ENCODE measurements at regions not wholly inside any gene's neighbourhood (a gene's known extent, or its start where the extent isn't known, plus 50 kb on each side); places are given as distances from the start of the nearest gene placed in this dataset.
A peak's percentile ranks its signal among the peaks of the same experiment; 100 is the strongest.

GRCh38 chr10:52566471-52567246 lies 205.9 kb downstream of the MBL2 start:
- TF ChIP-seq CTCF (IDR thresholded peaks at IDR 0.05) (peak in 8 of 12 donors; percentile 6 to 33 (median 19)), POLR2A (IDR thresholded peaks at IDR 0.05) (no peak)
- DNase-seq (no peak), ATAC-seq (no peak)
- Histone ChIP-seq H3K4me1 (no peaks in the 10 kb centered on the region), H3K36me3 (no peaks in the 10 kb centered on the region), H3K27me3 (peaks cover 0 to 3% (median 0%) of the 10 kb centered on the region in 9 donors), H3K27ac (no peak overlapping the region), H3K4me3 (no peak overlapping the region), H3K9me3 (no peaks in the 10 kb centered on the region)
- WGBS, 4 donors = 51 to 60% (median 54%) methylated on average over 4 of the region's 4 CpGs
- intact Hi-C loops (cut with DNase I) = loop anchor here in 1 of 10 donors (10.0 kb wide), 1 partner anchor 262 kb away; no protein-coding TSS in a partner anchor

DNA sequence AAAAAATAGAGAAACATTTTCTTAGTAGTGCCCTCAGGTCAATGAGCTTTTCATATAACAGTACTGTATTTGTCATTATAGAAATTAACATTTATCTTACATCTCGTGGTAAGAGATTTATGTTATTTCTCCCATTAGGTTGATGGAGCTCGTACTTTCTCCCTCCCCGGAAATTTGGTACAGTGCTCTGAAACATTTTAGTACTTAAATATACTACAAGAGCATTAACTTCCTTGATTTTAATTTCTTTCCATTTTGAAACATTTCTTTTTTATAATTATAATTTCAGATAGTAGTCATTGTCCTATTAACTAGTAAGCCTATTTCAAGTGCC lies 205.4 kb downstream of the MBL2 start:
- Histone ChIP-seq H3K4me3 (no peak overlapping the region), H3K27me3 (peaks cover 0 to 3% (median 0%) of the 10 kb centered on the region in 9 donors), H3K27ac (no peak overlapping the region), H3K9me3 (no peaks in the 10 kb centered on the region), H3K4me1 (no peaks in the 10 kb centered on the region), H3K36me3 (no peaks in the 10 kb centered on the region)
- intact Hi-C loops (cut with DNase I) = loop anchor here in 1 of 10 donors (10.0 kb wide), 1 partner anchor 262 kb away; no protein-coding TSS in a partner anchor
- peak in 2 of 12 donors; percentile 0 to 5 for TF ChIP-seq CTCF (IDR thresholded peaks at IDR 0.05)
- TF ChIP-seq POLR2A (IDR thresholded peaks at IDR 0.05) = no peak
- no peak for ATAC-seq
- WGBS, 4 donors = 80 to 90% (median 83%) methylated on average over 3 of the region's 3 CpGs
- DNase-seq = no peak

DNA sequence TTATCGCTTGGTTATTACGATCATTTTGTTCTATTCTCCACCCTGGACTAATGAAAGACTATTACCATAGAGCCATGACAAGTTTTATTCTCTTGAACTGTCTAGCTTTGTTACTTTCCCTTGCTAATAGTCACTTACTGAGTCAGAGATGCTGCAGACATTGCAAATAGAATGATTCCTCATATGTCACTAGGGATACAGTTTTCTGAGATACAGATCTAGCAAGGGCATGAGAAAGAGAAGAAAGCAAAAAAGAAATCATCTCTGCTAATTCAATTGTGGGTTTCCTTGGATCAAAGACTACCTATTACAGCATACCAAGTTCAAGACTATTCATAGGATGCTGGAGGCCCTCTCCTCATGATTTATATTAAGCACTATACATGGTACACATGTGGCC lies 204.3 kb downstream of the MBL2 start:
- Histone ChIP-seq H3K36me3 (no peaks in the 10 kb centered on the region), H3K27ac (no peak overlapping the region), H3K9me3 (no peaks in the 10 kb centered on the region), H3K4me3 (no peak overlapping the region), H3K27me3 (peaks cover 0 to 3% (median 0%) of the 10 kb centered on the region in 9 donors), H3K4me1 (no peaks in the 10 kb centered on the region)
- no peak for DNase-seq
- intact Hi-C loops (cut with DNase I) = loop anchor here in 1 of 10 donors (10.0 kb wide), 1 partner anchor 264 kb away; no protein-coding TSS in a partner anchor
- WGBS, 4 donors = 91 to 96% (median 93%) methylated on average over 2 of the region's 2 CpGs
- ATAC-seq = no peak
- TF ChIP-seq CTCF (IDR thresholded peaks at IDR 0.05) = no peak
- no peak for TF ChIP-seq POLR2A (IDR thresholded peaks at IDR 0.05)

- WGBS, 4 donors = 77 to 84% (median 81%) methylated on average over 1 of the region's 1 CpG
Measured at GRCh38 chr10:52570490-52570889, 202.1 kb downstream of the MBL2 start.

More at GRCh38 chr10:52570490-52570889, 202.1 kb downstream of the MBL2 start:
- Histone ChIP-seq H3K36me3 (no peaks in the 10 kb centered on the region), H3K4me3 (no peak overlapping the region), H3K27me3 (peaks cover 0 to 3% (median 0%) of the 10 kb centered on the region in 9 donors), H3K9me3 (no peaks in the 10 kb centered on the region), H3K4me1 (no peaks in the 10 kb centered on the region), H3K27ac (no peak overlapping the region)
- no peak for DNase-seq
- ATAC-seq = no peak
- intact Hi-C loops (cut with DNase I) = no loop called here
- TF ChIP-seq CTCF (IDR thresholded peaks at IDR 0.05) = no peak
- TF ChIP-seq POLR2A (IDR thresholded peaks at IDR 0.05) = no peak
